Natural killer cell (primary cell): ENCODE measurements at regions not wholly inside any gene's neighbourhood (a gene's known extent, or its start where the extent isn't known, plus 50 kb on each side); places are given as distances from the start of the nearest gene placed in this dataset.

ENCODE experiments used
- ATAC-seq, 3 donors: fragments of 150-1000 bp in 2 of 3; fragments of 200-7000 bp in 1 of 3; cut with Tn5 transposase; 1 replicate in 1 of 3; 2 replicates in 2 of 3; pipeline ENCODE4 v1.10.0; 2021; ENCODE audit warnings: mild to moderate bottlenecking in 2 of 3, moderate library complexity in 2 of 3
- DNase-seq, 2 donors: peaks; one replicate each; pipeline versions ENCODE4 v3.0.0 to v3.0.0-alpha.2; 2013 to 2021; ENCODE audit warnings: mixed read lengths in 1 of 2
- H3K27ac ChIP-seq: one replicate; pipeline ENCODE4 v1.5.1; 2013; ENCODE audit warnings: mild to moderate bottlenecking, low read length
- H3K27me3 ChIP-seq: one replicate; pipeline ENCODE4 v1.6.1; 2013; ENCODE audit warnings: low read length; ENCODE audit not compliant: control insufficient read depth, insufficient read depth
- H3K36me3 ChIP-seq: one replicate; pipeline ENCODE4 v1.6.1; 2013; ENCODE audit warnings: low read length; ENCODE audit not compliant: control insufficient read depth, insufficient read depth
- H3K4me1 ChIP-seq: one replicate; pipeline ENCODE4 v1.6.1; 2013; ENCODE audit warnings: low read length; ENCODE audit not compliant: control insufficient read depth, insufficient read depth
- H3K4me3 ChIP-seq: one replicate; pipeline ENCODE4 v1.5.1; 2013; ENCODE audit warnings: low read length
- H3K9me3 ChIP-seq: one replicate; pipeline ENCODE4 v1.6.1; 2013; ENCODE audit warnings: low read length; ENCODE audit not compliant: control insufficient read depth, insufficient read depth
- H3K27ac Mint-ChIP-seq, 2 donors: one replicate each; pipeline ENCODE4 v1.8.0; 2022; ENCODE audit warnings: mild to moderate bottlenecking in 2 of 2, mixed read lengths in 2 of 2, moderate library complexity in 1 of 2
- H3K27me3 Mint-ChIP-seq, 2 donors: one replicate each; pipeline ENCODE4 v1.8.0; 2022; ENCODE audit warnings: low read depth in 2 of 2, mixed read lengths in 2 of 2
- H3K36me3 Mint-ChIP-seq: one replicate; pipeline ENCODE4 v1.8.0; 2022; ENCODE audit warnings: mixed read lengths
- H3K4me1 Mint-ChIP-seq, 2 donors: one replicate each; pipeline ENCODE4 v1.8.0; 2022; ENCODE audit warnings: mixed read lengths in 2 of 2
- H3K4me3 Mint-ChIP-seq: one replicate; pipeline ENCODE4 v1.8.0; 2022; ENCODE audit warnings: mild to moderate bottlenecking, moderate library complexity, mixed read lengths
- H3K9me3 Mint-ChIP-seq, 2 donors: one replicate each; pipeline ENCODE4 v1.8.0; 2022; ENCODE audit warnings: mixed read lengths in 2 of 2
- WGBS: methylation state at CpG from one replicate; pipeline ENCODE4 v1.1.7; 2013; ENCODE audit warnings: missing lambda C conversion rate; ENCODE audit not compliant: insufficient coverage; 5-methylcytosine and 5-hydroxymethylcytosine counted together
- intact Hi-C: fragments of 100-400 bp; cut with micrococcal nuclease; formaldehyde crosslinking; loops from one replicate; pipeline ENCODE4 v1.14.2; 2022
- TF ChIP-seq, protein P1 (sequence below): fragments of 200-600 bp; IDR thresholded peaks from one replicate; pipeline ENCODE4 v1.8.0; 2022; ENCODE audit warnings: antibody characterized with exemption

DNA sequence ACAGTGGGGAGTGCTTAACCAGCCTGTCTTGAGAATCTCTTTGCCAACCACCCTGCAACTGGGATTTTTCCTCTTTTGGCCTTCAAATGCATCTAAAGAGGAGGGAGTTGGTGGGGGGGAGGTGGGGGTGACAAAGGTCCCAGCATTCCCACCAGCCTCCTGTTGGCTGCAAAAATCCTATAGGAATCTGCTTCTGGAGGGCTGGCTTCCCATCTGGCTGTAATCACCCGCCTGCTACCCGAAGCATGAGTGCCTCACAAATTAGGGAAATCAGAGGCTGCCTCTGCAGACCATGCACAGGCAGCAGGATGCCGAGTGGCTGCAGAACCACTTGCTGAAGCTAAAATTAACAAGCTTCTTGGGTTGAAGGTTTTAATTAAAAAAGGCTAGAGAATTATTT is 73.9 kb upstream of the WSCD2 start:
- H3K4me3 Mint-ChIP-seq: no peak overlapping the region
- no peaks in the 10 kb centered on the region for H3K4me1 Mint-ChIP-seq
- no peaks in the 10 kb centered on the region for H3K36me3 Mint-ChIP-seq
- WGBS: 75% methylated on average over 3 of the region's 3 CpGs
- DNase-seq: no peak
- no peaks in the 10 kb centered on the region for H3K9me3 Mint-ChIP-seq
- no peak overlapping the region for H3K4me3 ChIP-seq
- no peak overlapping the region for H3K27ac ChIP-seq
- H3K27ac Mint-ChIP-seq: no peak overlapping the region
- H3K4me1 ChIP-seq: no peaks in the 10 kb centered on the region
- no peaks in the 10 kb centered on the region for H3K27me3 ChIP-seq
- TF ChIP-seq, protein P1, sequence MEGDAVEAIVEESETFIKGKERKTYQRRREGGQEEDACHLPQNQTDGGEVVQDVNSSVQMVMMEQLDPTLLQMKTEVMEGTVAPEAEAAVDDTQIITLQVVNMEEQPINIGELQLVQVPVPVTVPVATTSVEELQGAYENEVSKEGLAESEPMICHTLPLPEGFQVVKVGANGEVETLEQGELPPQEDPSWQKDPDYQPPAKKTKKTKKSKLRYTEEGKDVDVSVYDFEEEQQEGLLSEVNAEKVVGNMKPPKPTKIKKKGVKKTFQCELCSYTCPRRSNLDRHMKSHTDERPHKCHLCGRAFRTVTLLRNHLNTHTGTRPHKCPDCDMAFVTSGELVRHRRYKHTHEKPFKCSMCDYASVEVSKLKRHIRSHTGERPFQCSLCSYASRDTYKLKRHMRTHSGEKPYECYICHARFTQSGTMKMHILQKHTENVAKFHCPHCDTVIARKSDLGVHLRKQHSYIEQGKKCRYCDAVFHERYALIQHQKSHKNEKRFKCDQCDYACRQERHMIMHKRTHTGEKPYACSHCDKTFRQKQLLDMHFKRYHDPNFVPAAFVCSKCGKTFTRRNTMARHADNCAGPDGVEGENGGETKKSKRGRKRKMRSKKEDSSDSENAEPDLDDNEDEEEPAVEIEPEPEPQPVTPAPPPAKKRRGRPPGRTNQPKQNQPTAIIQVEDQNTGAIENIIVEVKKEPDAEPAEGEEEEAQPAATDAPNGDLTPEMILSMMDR: no peak
- no peaks in the 10 kb centered on the region for H3K36me3 ChIP-seq
- peaks cover 16 to 32% of the 10 kb centered on the region in 2 donors for H3K27me3 Mint-ChIP-seq
- ATAC-seq: no peak
- no peaks in the 10 kb centered on the region for H3K9me3 ChIP-seq
- intact Hi-C loops: no loop called here

DNA sequence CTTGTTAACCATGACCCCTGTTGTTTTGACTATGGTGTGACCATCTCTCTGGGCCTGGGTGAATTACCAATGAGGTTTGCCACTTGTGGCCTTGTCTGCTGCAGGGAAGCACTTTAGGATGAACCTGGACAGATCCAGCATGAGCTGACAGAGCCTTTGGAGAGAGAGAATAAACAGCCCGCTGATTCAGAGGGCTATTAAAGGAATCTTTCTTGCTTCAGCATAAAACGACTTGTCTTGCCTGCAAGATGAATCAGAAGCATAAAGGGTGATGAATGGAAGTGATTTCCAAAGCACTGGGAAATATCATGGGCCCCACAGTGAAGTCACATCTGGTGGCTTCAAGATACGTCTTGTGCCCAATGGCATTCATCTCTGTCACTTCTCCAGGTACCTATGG is 69.0 kb upstream of the WSCD2 start:
- peaks cover 2% of the 10 kb centered on the region for H3K27me3 ChIP-seq
- no peak overlapping the region for H3K27ac Mint-ChIP-seq
- no peak overlapping the region for H3K4me3 ChIP-seq
- no peaks in the 10 kb centered on the region for H3K36me3 ChIP-seq
- intact Hi-C loops: no loop called here
- H3K4me1 Mint-ChIP-seq: no peaks in the 10 kb centered on the region
- TF ChIP-seq, protein P1: no peak
- ATAC-seq (no peak), DNase-seq (no peak)
- WGBS: 73% methylated on average over 3 of the region's 3 CpGs
- no peaks in the 10 kb centered on the region for H3K4me1 ChIP-seq
- H3K4me3 Mint-ChIP-seq: no peak overlapping the region
- H3K9me3 ChIP-seq: no peaks in the 10 kb centered on the region
- peaks cover 34 to 50% of the 10 kb centered on the region in 2 donors for H3K27me3 Mint-ChIP-seq
- H3K27ac ChIP-seq: no peak overlapping the region
- H3K9me3 Mint-ChIP-seq: no peaks in the 10 kb centered on the region
- H3K36me3 Mint-ChIP-seq: no peaks in the 10 kb centered on the region

DNA sequence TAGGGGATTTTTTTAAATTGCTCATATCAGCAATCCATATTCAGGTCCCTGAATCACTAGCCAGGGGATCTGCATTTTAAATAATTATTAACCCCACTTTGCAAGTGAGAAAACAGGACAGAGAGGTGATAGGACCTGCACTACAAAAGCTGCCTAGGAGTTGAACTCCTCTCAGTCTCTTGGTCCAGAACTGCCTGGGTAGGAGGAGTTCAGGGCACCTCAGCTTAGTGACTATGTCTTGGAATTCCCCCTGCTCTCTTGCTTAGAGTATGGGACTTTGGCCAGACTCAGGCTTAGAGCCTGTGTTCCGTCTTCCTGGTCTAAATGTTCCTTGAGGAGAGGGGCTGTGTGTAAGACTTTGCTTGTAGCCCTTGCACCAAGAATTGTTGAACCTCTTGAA is 68.2 kb upstream of the WSCD2 start:
- no peaks in the 10 kb centered on the region for H3K9me3 ChIP-seq
- H3K9me3 Mint-ChIP-seq: no peaks in the 10 kb centered on the region
- H3K27me3 Mint-ChIP-seq: peaks cover 30 to 55% of the 10 kb centered on the region in 2 donors
- no peak overlapping the region for H3K4me3 Mint-ChIP-seq
- H3K4me1 ChIP-seq: no peaks in the 10 kb centered on the region
- H3K36me3 ChIP-seq: no peaks in the 10 kb centered on the region
- H3K36me3 Mint-ChIP-seq: no peaks in the 10 kb centered on the region
- H3K27me3 ChIP-seq: peaks cover 2% of the 10 kb centered on the region
- TF ChIP-seq, protein P1: no peak
- H3K27ac ChIP-seq: no peak overlapping the region
- H3K4me1 Mint-ChIP-seq: no peaks in the 10 kb centered on the region
- WGBS: 74% methylated on average over 1 of the region's 1 CpG
- H3K27ac Mint-ChIP-seq: no peak overlapping the region
- H3K4me3 ChIP-seq: no peak overlapping the region
- ATAC-seq: no peak
- intact Hi-C loops: no loop called here
- DNase-seq: no peak

DNA sequence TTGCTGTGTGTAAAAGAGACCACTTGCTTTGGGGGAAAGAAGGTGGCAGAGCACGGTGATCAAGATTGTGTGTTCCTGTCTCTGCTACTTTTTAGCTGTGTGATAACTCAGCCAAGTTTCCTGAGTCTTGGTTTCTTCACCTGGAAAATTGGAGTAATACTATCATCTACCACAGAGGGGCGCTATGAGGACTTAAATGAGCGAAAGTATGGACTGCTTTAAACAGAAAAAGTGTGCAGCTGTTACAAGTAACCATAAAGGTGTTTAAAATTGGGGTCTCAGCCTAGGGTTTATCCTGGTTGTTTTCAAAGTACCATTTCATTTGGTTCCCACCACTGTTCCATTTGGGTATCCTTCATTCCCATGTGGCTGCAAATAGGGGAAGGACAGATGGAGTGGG is 65.9 kb upstream of the WSCD2 start:
- intact Hi-C loops: no loop called here

More for the DNA sequence above, 65.9 kb upstream of the WSCD2 start:
- WGBS: 6% methylated on average over 2 of the region's 3 CpGs
- ATAC-seq (peak in 1 of 3 donors; percentile 44), DNase-seq (no peak)
- TF ChIP-seq, protein P1: peak; percentile 24
- Mint-ChIP-seq H3K9me3 (no peaks in the 10 kb centered on the region), H3K27me3 (peaks cover 23 to 45% of the 10 kb centered on the region in 2 donors), H3K4me1 (no peaks in the 10 kb centered on the region), H3K4me3 (no peak overlapping the region), H3K36me3 (no peaks in the 10 kb centered on the region), H3K27ac (no peak overlapping the region)
- no peak overlapping the region for H3K4me3 ChIP-seq
- no peak overlapping the region for H3K27ac ChIP-seq
- no peaks in the 10 kb centered on the region for H3K4me1 ChIP-seq
- no peaks in the 10 kb centered on the region for H3K36me3 ChIP-seq
- peaks cover 2% of the 10 kb centered on the region for H3K27me3 ChIP-seq
- no peaks in the 10 kb centered on the region for H3K9me3 ChIP-seq
